GM12878 (cell line): ENCODE measurements at regions not wholly inside any gene's neighbourhood (a gene's known extent, or its start where the extent isn't known, plus 50 kb on each side); places are given as distances from the start of the nearest gene placed in this dataset.

Experiments
- ATAC-seq: fragments of 200-7000 bp; cut with Tn5 transposase; 3 replicates; pipeline ENCODE4 v1.9.1; 2020; ENCODE audit warnings: mild to moderate bottlenecking, moderate library complexity
- BruUV-seq: library from RNA; stranded (reverse); fragments of 400-500 nt; replicated peaks from 2 replicates; lab custom pipeline; 2021; lab: Mats Ljungman, UMichigan
- CTCF ChIA-PET: fragments of 300-600 bp; sonication (Branson Sonifier 250); formaldehyde crosslinking; extraction: SDS; loops from one replicate; lab custom pipeline; 2021; ENCODE audit warnings: inconsistent platforms; lab: Yijun Ruan, JAX
- POLR2A ChIA-PET: fragments of 350-600 bp; formaldehyde crosslinking; extraction: SDS; loops from one replicate; lab custom pipeline; 2021; ENCODE audit warnings: inconsistent platforms; lab: Charles Lee
- RAD21 ChIA-PET: fragments of 300-600 bp; sonication (Branson Sonifier 250); formaldehyde crosslinking; loops from one replicate; lab custom pipeline; 2023; ENCODE audit warnings: antibody characterized with exemption; ENCODE audit not compliant: unreplicated experiment; lab: Charles Lee
- SMC1A ChIA-PET: fragments of 300-600 bp; sonication (Branson Sonifier 250); formaldehyde crosslinking; loops from one replicate; lab custom pipeline; 2023; ENCODE audit not compliant: unreplicated experiment, uncharacterized antibody; lab: Charles Lee
- DNase-seq: peaks from one replicate; pipeline ENCODE4 v3.0.0-alpha.2; 2011; ENCODE audit warnings: low read depth, low spot score
- FAIRE-seq: peaks from 3 replicates; lab custom pipeline; 2011; peaks lifted over from hg19 to GRCh38; lab: Jason Lieb, UNC
- H2AFZ ChIP-seq: 2 replicates; pipeline ENCODE4 v1.6.0; 2011; ENCODE audit warnings: low read depth, low read length, control low read depth; ENCODE audit not compliant: control insufficient read depth
- H3K27ac ChIP-seq: 2 replicates; pipeline ENCODE4 v1.5.1; 2011; ENCODE audit warnings: control low read depth; ENCODE audit not compliant: control insufficient read depth, insufficient read depth
- H3K27me3 ChIP-seq, 2 experiments: replicated peaks in 1 of 2; 2 replicates each; pipeline versions ENCODE4 v1.6.0 to v1.6.1; 2011; ENCODE audit warnings: low read length in 1 of 2; ENCODE audit not compliant: control insufficient read depth in 2 of 2, insufficient read depth in 2 of 2
- H3K36me3 ChIP-seq, 2 experiments: 2 replicates each; pipeline ENCODE4 v1.5.1; 2011; ENCODE audit warnings: low read length in 1 of 2; ENCODE audit not compliant: control insufficient read depth in 2 of 2, insufficient read depth in 2 of 2
- H3K4me1 ChIP-seq: 2 replicates; pipeline ENCODE4 v1.6.1; 2011; ENCODE audit warnings: mild to moderate bottlenecking, low read length, moderate library complexity, mixed read lengths; ENCODE audit not compliant: control insufficient read depth, insufficient read depth
- H3K4me2 ChIP-seq: 2 replicates; pipeline ENCODE4 v1.6.0; 2011; ENCODE audit warnings: control low read depth; ENCODE audit not compliant: control insufficient read depth, insufficient read depth
- H3K4me3 ChIP-seq: fragments of 200-600 bp; sonication (generic); 2 replicates; pipeline ENCODE4 v1.5.1; 2016
- H3K79me2 ChIP-seq: 2 replicates; pipeline ENCODE4 v1.6.0; 2011; ENCODE audit warnings: low read length; ENCODE audit not compliant: control insufficient read depth, insufficient read depth
- H3K9ac ChIP-seq: 2 replicates; pipeline ENCODE4 v1.8.0; 2011; ENCODE audit warnings: low read length, control low read depth, mixed read lengths; ENCODE audit not compliant: control insufficient read depth, insufficient read depth
- H3K9me3 ChIP-seq: replicated peaks from 3 replicates; pipeline ENCODE4 v1.5.1; 2011; ENCODE audit warnings: mild to moderate bottlenecking, low read length; ENCODE audit not compliant: control insufficient read depth, insufficient read depth
- H4K20me1 ChIP-seq: 2 replicates; pipeline ENCODE4 v1.6.0; 2011; ENCODE audit not compliant: control insufficient read depth, insufficient read depth
- POLR2AphosphoS2 ChIP-seq: IDR thresholded peaks from 2 replicates; pipeline ENCODE4 v1.6.1; 2011; ENCODE audit warnings: low read depth, mild to moderate bottlenecking, low read length, improper control_type of control experiment, moderate library complexity
- SP1 ChIP-seq: IDR thresholded peaks from one replicate; pipeline ENCODE4 v1.6.1; 2011; ENCODE audit warnings: low read depth, low read length
- SPI1 ChIP-seq: IDR thresholded peaks from 2 replicates; pipeline ENCODE4 v1.6.1; 2011; ENCODE audit warnings: low read depth, mild to moderate bottlenecking, low read length, moderate library complexity, borderline replicate concordance; ENCODE audit not compliant: insufficient read depth
- SREBF1 ChIP-seq: IDR thresholded peaks from 2 replicates; pipeline ENCODE4 v1.6.1; 2012; ENCODE audit warnings: mild to moderate bottlenecking, low read length
- TCF7 ChIP-seq: IDR thresholded peaks from 2 replicates; pipeline ENCODE4 v1.6.1; 2014; ENCODE audit warnings: antibody characterized with exemption, borderline replicate concordance
- WGBS: methylation state at CpG from one replicate; pipeline ENCODE4 v1.1.6; 2016; ENCODE audit warnings: low lambda C conversion rate; ENCODE audit not compliant: insufficient replicate concordance, insufficient coverage; ENCODE audit errors: missing lambda C conversion rate; 5-methylcytosine and 5-hydroxymethylcytosine counted together
- in situ Hi-C: fragments of 300-500 bp; cut with MboI; formaldehyde crosslinking; loops from 9 replicates; pipeline ENCODE4 v1.14.3; 2018; ENCODE audit warnings: mixed read lengths
- intact Hi-C: fragments of 100-400 bp; cut with micrococcal nuclease; formaldehyde crosslinking; loops from one replicate; pipeline ENCODE4 v1.14.2; 2022; ENCODE audit not compliant: unreplicated experiment
- TF ChIP-seq, protein P1 (sequence below): fragments of 150-350 bp; IDR thresholded peaks from 2 replicates; pipeline ENCODE4 v1.6.1; 2016; ENCODE audit warnings: low read depth, low read length

GRCh38 chr5:115720888-115721287 lies 95.1 kb upstream of the TMED7 start:
- Histone ChIP-seq H3K4me2 (no peak overlapping the region), H2AFZ (no peak overlapping the region), H3K27me3 (peaks cover 0 to 1% of the 10 kb centered on the region in 2 experiments; a peak in 1 of 4 replicates), H3K36me3 (no peaks in the 10 kb centered on the region), H3K79me2 (no peaks in the 10 kb centered on the region), H4K20me1 (no peaks in the 10 kb centered on the region), H3K27ac (no peak overlapping the region), H3K9ac (no peak overlapping the region), H3K9me3 (no peaks in the 10 kb centered on the region), H3K4me3 (no peak overlapping the region), H3K4me1 (no peaks in the 10 kb centered on the region)
- no TSS peak for BruUV-seq
- ChIA-PET RAD21 (no interaction called here), CTCF (no interaction called here), POLR2A (no interaction called here), SMC1A (no interaction called here)
- DNase-seq (no peak), ATAC-seq (no peak), FAIRE-seq (no peak)
- intact Hi-C loops: no loop called here
- in situ Hi-C loops: no loop called here
- TF ChIP-seq SP1 (no peak), SPI1 (no peak), TCF7 (no peak), POLR2AphosphoS2 (no peak), SREBF1 (no peak)
- TF ChIP-seq, protein P1, sequence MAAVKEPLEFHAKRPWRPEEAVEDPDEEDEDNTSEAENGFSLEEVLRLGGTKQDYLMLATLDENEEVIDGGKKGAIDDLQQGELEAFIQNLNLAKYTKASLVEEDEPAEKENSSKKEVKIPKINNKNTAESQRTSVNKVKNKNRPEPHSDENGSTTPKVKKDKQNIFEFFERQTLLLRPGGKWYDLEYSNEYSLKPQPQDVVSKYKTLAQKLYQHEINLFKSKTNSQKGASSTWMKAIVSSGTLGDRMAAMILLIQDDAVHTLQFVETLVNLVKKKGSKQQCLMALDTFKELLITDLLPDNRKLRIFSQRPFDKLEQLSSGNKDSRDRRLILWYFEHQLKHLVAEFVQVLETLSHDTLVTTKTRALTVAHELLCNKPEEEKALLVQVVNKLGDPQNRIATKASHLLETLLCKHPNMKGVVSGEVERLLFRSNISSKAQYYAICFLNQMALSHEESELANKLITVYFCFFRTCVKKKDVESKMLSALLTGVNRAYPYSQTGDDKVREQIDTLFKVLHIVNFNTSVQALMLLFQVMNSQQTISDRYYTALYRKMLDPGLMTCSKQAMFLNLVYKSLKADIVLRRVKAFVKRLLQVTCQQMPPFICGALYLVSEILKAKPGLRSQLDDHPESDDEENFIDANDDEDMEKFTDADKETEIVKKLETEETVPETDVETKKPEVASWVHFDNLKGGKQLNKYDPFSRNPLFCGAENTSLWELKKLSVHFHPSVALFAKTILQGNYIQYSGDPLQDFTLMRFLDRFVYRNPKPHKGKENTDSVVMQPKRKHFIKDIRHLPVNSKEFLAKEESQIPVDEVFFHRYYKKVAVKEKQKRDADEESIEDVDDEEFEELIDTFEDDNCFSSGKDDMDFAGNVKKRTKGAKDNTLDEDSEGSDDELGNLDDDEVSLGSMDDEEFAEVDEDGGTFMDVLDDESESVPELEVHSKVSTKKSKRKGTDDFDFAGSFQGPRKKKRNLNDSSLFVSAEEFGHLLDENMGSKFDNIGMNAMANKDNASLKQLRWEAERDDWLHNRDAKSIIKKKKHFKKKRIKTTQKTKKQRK: no peak
- 0% methylated on average over 2 of the region's 2 CpGs for WGBS
